DND-41 (cell line): ENCODE measurements at regions not wholly inside any gene's neighbourhood (a gene's known extent, or its start where the extent isn't known, plus 50 kb on each side); places are given as distances from the start of the nearest gene placed in this dataset.

Source experiments
- EZH2 ChIP-seq: IDR thresholded peaks from 3 replicates; pipeline ENCODE4 v1.6.1; 2012; ENCODE audit warnings: borderline replicate concordance, low read depth, mild to moderate bottlenecking, moderate library complexity, low read length, inconsistent platforms; ENCODE audit not compliant: severe bottlenecking
- TF ChIP-seq, protein P1 (sequence below): IDR thresholded peaks from 2 replicates; pipeline ENCODE4 v1.5.1; 2012; ENCODE audit warnings: borderline replicate concordance, low read length, moderate library complexity, mild to moderate bottlenecking; ENCODE audit not compliant: poor library complexity, severe bottlenecking; ENCODE audit errors: extremely low read depth

DNA sequence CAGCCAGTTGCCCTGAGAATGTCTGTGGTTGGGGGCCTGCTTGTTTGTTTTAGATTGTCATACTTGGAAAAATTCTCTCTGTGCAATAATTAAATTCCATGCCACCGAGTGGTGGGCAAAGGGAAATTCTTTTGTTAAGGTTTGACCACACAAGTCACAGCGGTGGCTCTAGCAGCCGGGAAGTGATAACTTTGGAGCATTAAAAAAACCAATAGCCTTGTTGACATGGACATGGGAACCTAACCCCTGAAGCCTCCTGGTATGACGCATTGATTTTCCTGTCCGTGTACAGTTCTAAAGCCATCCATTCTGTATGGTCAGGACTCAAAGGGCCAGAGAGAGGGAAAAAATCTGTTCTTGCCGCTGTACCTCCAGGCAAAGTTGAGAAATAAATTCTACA is 384.9 kb upstream of the ZNF507 start:
- TF ChIP-seq, protein P1, sequence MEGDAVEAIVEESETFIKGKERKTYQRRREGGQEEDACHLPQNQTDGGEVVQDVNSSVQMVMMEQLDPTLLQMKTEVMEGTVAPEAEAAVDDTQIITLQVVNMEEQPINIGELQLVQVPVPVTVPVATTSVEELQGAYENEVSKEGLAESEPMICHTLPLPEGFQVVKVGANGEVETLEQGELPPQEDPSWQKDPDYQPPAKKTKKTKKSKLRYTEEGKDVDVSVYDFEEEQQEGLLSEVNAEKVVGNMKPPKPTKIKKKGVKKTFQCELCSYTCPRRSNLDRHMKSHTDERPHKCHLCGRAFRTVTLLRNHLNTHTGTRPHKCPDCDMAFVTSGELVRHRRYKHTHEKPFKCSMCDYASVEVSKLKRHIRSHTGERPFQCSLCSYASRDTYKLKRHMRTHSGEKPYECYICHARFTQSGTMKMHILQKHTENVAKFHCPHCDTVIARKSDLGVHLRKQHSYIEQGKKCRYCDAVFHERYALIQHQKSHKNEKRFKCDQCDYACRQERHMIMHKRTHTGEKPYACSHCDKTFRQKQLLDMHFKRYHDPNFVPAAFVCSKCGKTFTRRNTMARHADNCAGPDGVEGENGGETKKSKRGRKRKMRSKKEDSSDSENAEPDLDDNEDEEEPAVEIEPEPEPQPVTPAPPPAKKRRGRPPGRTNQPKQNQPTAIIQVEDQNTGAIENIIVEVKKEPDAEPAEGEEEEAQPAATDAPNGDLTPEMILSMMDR, result no peak
- no peak for TF ChIP-seq EZH2
